ENCODE measurements at regions not wholly inside any gene's neighbourhood (a gene's known extent, or its start where the extent isn't known, plus 50 kb on each side); places are given as distances from the start of the nearest gene placed in this dataset.

GRCh38 chr14:71471634-71472355 is 460.4 kb upstream of the RGS6 start:
- Histone ChIP-seq H3K27ac (ENCODE audit: low read depth, low read length) (no peak overlapping the region), H3K4me1 (ENCODE audit: insufficient read depth, low read length) (peaks cover 8% of the 10 kb centered on the region), H3K36me3 (ENCODE audit: insufficient read depth, low read length) (no peaks in the 10 kb centered on the region), H3K9me3 (ENCODE audit: control insufficient read depth in 1 of 2, low read length in 2 of 2) (no peaks in the 10 kb centered on the region), H3K27me3 (ENCODE audit: insufficient read depth, low read length) (no peaks in the 10 kb centered on the region), H3K4me3 (ENCODE audit: low read length in 2 of 2) (no peak overlapping the region)
- peaks cover 16 to 29% (median 23%) of the 10 kb centered on the region in 4 donors for H3K4me1 Mint-ChIP-seq
- no peak for DNase-seq
- peak overlapping the region in 2 of 7 donors; percentile 19 to 24 for H3K27ac Mint-ChIP-seq
- H3K9me3 Mint-ChIP-seq, result no peaks in the 10 kb centered on the region
- peaks cover 1 to 22% of the 10 kb centered on the region in 2 donors for H3K36me3 Mint-ChIP-seq
- POLR2A ChIA-PET (ENCODE audit: partially characterized antibody), result no interaction called here
- H3K4me3 Mint-ChIP-seq, result peak overlapping the region in 1 of 8 donors; percentile 22
- intact Hi-C loops (cut with micrococcal nuclease), result no loop called here
- no peaks in the 10 kb centered on the region for H3K27me3 Mint-ChIP-seq
- CTCF ChIA-PET (ENCODE audit: partially characterized antibody), result no interaction called here

DNA sequence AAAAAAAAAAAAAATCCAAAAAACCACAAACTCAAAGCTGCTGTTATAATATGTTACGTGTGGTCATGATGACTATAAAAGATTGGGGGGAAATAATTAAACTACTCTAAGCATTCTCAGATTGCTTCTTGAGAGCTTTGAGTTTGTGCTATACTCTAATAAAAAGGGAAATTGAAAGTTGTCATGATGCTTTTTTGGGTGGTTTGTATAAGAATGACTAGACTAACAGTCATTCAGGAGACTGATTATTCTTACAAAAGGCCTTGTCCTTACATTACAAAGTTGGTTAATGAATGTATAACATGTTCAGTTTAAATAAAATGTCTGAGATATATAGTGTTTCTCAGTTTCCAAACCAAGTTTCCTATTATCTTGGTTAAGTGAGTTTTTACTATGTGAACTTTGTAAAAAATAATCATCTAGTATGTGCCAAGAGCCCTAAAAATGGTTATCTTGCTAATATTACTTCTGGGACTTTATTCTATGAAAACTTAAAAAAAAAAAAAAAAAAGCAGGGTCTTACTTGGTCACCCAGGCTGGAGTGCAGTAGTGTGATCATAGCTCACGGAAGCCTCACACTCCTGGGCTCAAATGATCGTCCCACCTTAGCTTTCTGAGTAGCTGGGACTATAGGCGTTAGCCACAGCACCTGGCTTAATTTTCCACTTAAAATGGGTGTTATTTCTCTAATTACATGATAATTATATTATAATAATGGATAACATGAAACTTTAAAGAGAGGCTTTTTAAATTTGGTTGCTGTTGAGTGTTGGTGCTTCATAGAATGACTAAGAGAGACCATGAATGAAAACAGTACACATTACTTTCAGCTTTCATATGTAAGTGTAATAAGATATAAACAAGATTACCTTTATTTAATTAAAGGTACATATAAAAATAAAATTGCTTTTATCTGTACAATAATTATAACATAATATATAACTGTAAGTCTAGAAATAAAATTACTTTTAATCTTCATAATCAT is 459.6 kb upstream of the RGS6 start:
- DNase-seq, result no peak
- H3K27ac ChIP-seq (ENCODE audit: low read depth, low read length), result no peak overlapping the region
- Mint-ChIP-seq H3K27ac (no peak overlapping the region), H3K4me1 (peaks cover 20 to 36% (median 28%) of the 10 kb centered on the region in 4 donors), H3K9me3 (no peaks in the 10 kb centered on the region), H3K27me3 (no peaks in the 10 kb centered on the region), H3K4me3 (no peak overlapping the region), H3K36me3 (peaks cover 1 to 27% of the 10 kb centered on the region in 2 donors)
- ChIA-PET CTCF (ENCODE audit: partially characterized antibody) (no interaction called here), POLR2A (ENCODE audit: partially characterized antibody) (no interaction called here)
- no peaks in the 10 kb centered on the region for H3K27me3 ChIP-seq (ENCODE audit: insufficient read depth, low read length)
- no peaks in the 10 kb centered on the region for H3K9me3 ChIP-seq (ENCODE audit: control insufficient read depth in 1 of 2, low read length in 2 of 2)
- H3K4me1 ChIP-seq (ENCODE audit: insufficient read depth, low read length), result peaks cover 8% of the 10 kb centered on the region
- no peaks in the 10 kb centered on the region for H3K36me3 ChIP-seq (ENCODE audit: insufficient read depth, low read length)
- H3K4me3 ChIP-seq (ENCODE audit: low read length in 2 of 2), result no peak overlapping the region
- intact Hi-C loops (cut with micrococcal nuclease), result no loop called here

- H3K27me3 Mint-ChIP-seq, result no peaks in the 10 kb centered on the region
- H3K4me3 Mint-ChIP-seq, result no peak overlapping the region
- H3K27ac Mint-ChIP-seq, result no peak overlapping the region
- no peak overlapping the region for H3K27ac ChIP-seq (ENCODE audit: low read depth, low read length)
- CTCF ChIA-PET (ENCODE audit: partially characterized antibody), result no interaction called here
- no peaks in the 10 kb centered on the region for H3K27me3 ChIP-seq (ENCODE audit: insufficient read depth, low read length)
- no peaks in the 10 kb centered on the region for H3K9me3 Mint-ChIP-seq
- DNase-seq, result no peak
- H3K4me1 ChIP-seq (ENCODE audit: insufficient read depth, low read length), result peaks cover 8% of the 10 kb centered on the region
- H3K36me3 Mint-ChIP-seq, result peaks cover 1 to 17% of the 10 kb centered on the region in 2 donors
- no peaks in the 10 kb centered on the region for H3K9me3 ChIP-seq (ENCODE audit: control insufficient read depth in 1 of 2, low read length in 2 of 2)
- H3K4me1 Mint-ChIP-seq, result peaks cover 25 to 45% (median 32%) of the 10 kb centered on the region in 4 donors
- no peaks in the 10 kb centered on the region for H3K36me3 ChIP-seq (ENCODE audit: insufficient read depth, low read length)
- H3K4me3 ChIP-seq (ENCODE audit: low read length in 2 of 2), result no peak overlapping the region
- intact Hi-C loops (cut with micrococcal nuclease), result no loop called here
- POLR2A ChIA-PET (ENCODE audit: partially characterized antibody), result no interaction called here
Measured at GRCh38 chr14:71473843-71474242, 458.4 kb upstream of the RGS6 start.

DNA sequence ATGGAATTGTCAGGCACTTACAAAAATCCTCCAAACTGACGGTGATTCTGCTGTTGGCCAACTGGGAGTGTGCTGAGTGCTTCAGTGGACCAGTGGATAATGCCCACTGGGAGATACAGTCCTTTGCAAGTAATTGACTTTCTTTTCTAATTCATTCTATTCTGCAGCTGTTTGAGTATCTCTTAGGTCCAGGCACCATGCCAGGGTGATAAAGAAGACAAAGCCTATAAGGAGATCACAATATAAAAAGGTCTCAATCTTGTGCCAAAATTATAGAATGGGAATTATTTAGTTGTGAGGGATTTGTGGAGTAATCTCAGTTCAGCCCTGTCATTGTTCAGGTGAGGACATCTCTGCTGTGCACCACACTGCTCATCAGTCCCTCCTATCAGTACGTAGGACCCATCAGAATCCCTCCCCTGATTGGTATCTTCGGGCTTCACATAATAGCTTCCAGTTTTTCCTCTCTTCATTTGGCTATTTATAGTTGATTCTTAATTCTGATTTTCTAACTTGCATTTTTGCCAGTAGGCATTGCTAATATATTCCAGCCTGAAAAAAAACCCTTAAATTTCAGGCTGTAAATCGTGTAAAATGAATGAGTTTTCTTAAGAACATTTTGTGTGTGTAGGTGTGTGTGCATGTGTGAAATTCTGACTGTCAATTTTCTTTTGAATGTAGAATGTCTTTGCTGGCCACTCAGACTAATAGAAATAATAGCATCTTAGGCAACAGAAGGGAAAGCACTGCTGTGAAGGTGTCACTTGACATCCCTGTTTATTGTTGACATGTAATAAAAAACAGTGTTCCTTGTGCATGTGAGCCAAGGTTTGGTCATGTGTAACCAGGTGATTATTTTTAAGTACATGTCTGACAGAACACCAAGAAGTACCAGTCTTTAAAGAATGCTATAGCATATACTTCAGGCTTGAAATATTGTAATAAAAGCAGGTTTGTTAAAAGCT is 457.6 kb upstream of the RGS6 start:
- H3K27ac Mint-ChIP-seq, result no peak overlapping the region
- ChIA-PET CTCF (ENCODE audit: partially characterized antibody) (no interaction called here), POLR2A (ENCODE audit: partially characterized antibody) (no interaction called here)
- peaks cover 8% of the 10 kb centered on the region for H3K4me1 ChIP-seq (ENCODE audit: insufficient read depth, low read length)
- H3K36me3 Mint-ChIP-seq, result peaks cover 0 to 10% of the 10 kb centered on the region in 2 donors
- H3K4me3 ChIP-seq (ENCODE audit: low read length in 2 of 2), result no peak overlapping the region
- H3K27me3 Mint-ChIP-seq, result no peaks in the 10 kb centered on the region
- H3K4me3 Mint-ChIP-seq, result no peak overlapping the region
- H3K27me3 ChIP-seq (ENCODE audit: insufficient read depth, low read length), result no peaks in the 10 kb centered on the region
- peaks cover 27 to 44% (median 35%) of the 10 kb centered on the region in 4 donors for H3K4me1 Mint-ChIP-seq
- no peaks in the 10 kb centered on the region for H3K9me3 Mint-ChIP-seq
- H3K27ac ChIP-seq (ENCODE audit: low read depth, low read length), result no peak overlapping the region
- no peak for DNase-seq
- no peaks in the 10 kb centered on the region for H3K9me3 ChIP-seq (ENCODE audit: control insufficient read depth in 1 of 2, low read length in 2 of 2)
- intact Hi-C loops (cut with micrococcal nuclease), result no loop called here
- H3K36me3 ChIP-seq (ENCODE audit: insufficient read depth, low read length), result no peaks in the 10 kb centered on the region

DNA sequence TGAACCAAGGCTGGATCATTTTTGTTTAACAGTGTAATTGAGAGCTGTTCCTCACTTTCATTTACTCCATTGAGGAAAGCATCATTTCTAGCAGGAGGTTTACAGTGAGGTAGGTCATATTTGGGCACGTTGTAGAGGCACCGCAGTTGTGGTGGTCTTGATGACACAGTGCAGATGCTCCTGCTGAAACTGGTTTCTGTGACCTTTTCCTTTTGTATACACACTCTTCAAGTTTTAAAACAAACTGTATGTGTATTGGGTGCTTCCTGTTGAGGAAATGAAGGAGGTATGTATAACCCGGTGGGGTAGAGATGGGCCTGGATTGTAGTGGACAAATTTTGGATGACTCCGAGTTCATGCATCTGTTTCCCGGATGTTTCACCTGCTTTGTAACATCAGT is 456.3 kb upstream of the RGS6 start:
- Histone ChIP-seq H3K9me3 (ENCODE audit: control insufficient read depth in 1 of 2, low read length in 2 of 2) (no peaks in the 10 kb centered on the region), H3K4me1 (ENCODE audit: insufficient read depth, low read length) (peaks cover 8% of the 10 kb centered on the region), H3K27ac (ENCODE audit: low read depth, low read length) (no peak overlapping the region), H3K4me3 (ENCODE audit: low read length in 2 of 2) (no peak overlapping the region), H3K27me3 (ENCODE audit: insufficient read depth, low read length) (no peaks in the 10 kb centered on the region), H3K36me3 (ENCODE audit: insufficient read depth, low read length) (no peaks in the 10 kb centered on the region)
- no peaks in the 10 kb centered on the region for H3K27me3 Mint-ChIP-seq
- no peaks in the 10 kb centered on the region for H3K9me3 Mint-ChIP-seq
- peaks cover 27 to 43% (median 33%) of the 10 kb centered on the region in 4 donors for H3K4me1 Mint-ChIP-seq
- ChIA-PET POLR2A (ENCODE audit: partially characterized antibody) (no interaction called here), CTCF (ENCODE audit: partially characterized antibody) (no interaction called here)
- intact Hi-C loops (cut with micrococcal nuclease), result no loop called here
- H3K4me3 Mint-ChIP-seq, result no peak overlapping the region
- peaks cover 0 to 7% of the 10 kb centered on the region in 2 donors for H3K36me3 Mint-ChIP-seq
- H3K27ac Mint-ChIP-seq, result peak overlapping the region in 1 of 7 donors; percentile 29
- no peak for DNase-seq

DNA sequence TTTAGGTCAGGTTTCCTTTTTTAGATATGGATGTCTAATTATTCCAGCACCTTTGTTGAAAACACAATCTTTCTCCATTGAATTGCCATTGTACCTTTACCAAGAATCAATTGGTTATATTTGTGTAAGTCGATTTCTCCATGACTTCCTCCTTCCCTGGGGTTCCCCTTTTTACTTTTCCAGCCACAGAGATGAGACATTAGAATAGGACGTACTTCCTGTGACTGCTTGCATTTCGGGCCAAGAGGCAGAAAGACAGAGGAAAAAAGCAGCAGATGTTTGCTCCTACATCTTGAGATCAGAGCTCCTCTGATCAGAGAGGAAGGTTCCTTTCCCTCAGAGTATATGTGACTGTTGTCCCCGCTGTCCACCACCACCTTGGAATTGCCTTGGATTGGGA is 453.7 kb upstream of the RGS6 start:
- H3K27me3 ChIP-seq (ENCODE audit: insufficient read depth, low read length), result no peaks in the 10 kb centered on the region
- H3K4me3 ChIP-seq (ENCODE audit: low read length in 2 of 2), result no peak overlapping the region
- no peaks in the 10 kb centered on the region for H3K4me1 ChIP-seq (ENCODE audit: insufficient read depth, low read length)
- H3K4me1 Mint-ChIP-seq, result peaks cover 16 to 36% (median 26%) of the 10 kb centered on the region in 4 donors
- H3K36me3 Mint-ChIP-seq, result peaks cover 2 to 17% of the 10 kb centered on the region in 2 donors
- no peaks in the 10 kb centered on the region for H3K27me3 Mint-ChIP-seq
- H3K27ac ChIP-seq (ENCODE audit: low read depth, low read length), result no peak overlapping the region
- H3K9me3 ChIP-seq (ENCODE audit: control insufficient read depth in 1 of 2, low read length in 2 of 2), result no peaks in the 10 kb centered on the region
- H3K36me3 ChIP-seq (ENCODE audit: insufficient read depth, low read length), result no peaks in the 10 kb centered on the region
- intact Hi-C loops (cut with micrococcal nuclease), result no loop called here
- peak overlapping the region in 1 of 8 donors; percentile 52 for H3K4me3 Mint-ChIP-seq
- POLR2A ChIA-PET (ENCODE audit: partially characterized antibody), result no interaction called here
- no peaks in the 10 kb centered on the region for H3K9me3 Mint-ChIP-seq
- CTCF ChIA-PET (ENCODE audit: partially characterized antibody), result no interaction called here
- peak in 1 of 5 donors; percentile 9 for DNase-seq
- peak overlapping the region in 4 of 7 donors; percentile 2 to 34 (median 15) for H3K27ac Mint-ChIP-seq

Measured in CD4-positive, alpha-beta memory T cell (primary cell).